K562 (cell line): ENCODE measurements at regions not wholly inside any gene's neighbourhood (a gene's known extent, or its start where the extent isn't known, plus 50 kb on each side); places are given as distances from the start of the nearest gene placed in this dataset.
A peak's percentile ranks its signal among the peaks of the same experiment; 100 is the strongest.

Source experiments
- ARID1B ChIP-seq: fragments of 450-650 bp; IDR thresholded peaks from 2 replicates; pipeline ENCODE4 v1.6.1; 2016; ENCODE audit warnings: antibody characterized with exemption, mild to moderate bottlenecking, inconsistent platforms
- HSF4 ChIP-seq: fragments of 250-450 bp; sonication (Bioruptor Pico); IDR thresholded peaks from 2 replicates; pipeline ENCODE4 v2.1.2; 2022; ENCODE audit warnings: mild to moderate bottlenecking, moderate library complexity, borderline replicate concordance
- NONO ChIP-seq, 2 experiments: fragments of 200-400 bp in 1 of 2; fragments of 450-650 bp in 1 of 2; formaldehyde crosslinking in 1 of 2; IDR thresholded peaks; 2 replicates each; pipeline ENCODE4 v1.6.1; 2017; ENCODE audit warnings: low read depth in 2 of 2, mild to moderate bottlenecking in 2 of 2, moderate library complexity in 2 of 2, low read length in 1 of 2
- RBFOX2 ChIP-seq: fragments of 200-400 bp; formaldehyde crosslinking; IDR thresholded peaks from 2 replicates; pipeline ENCODE4 v1.6.1; 2017; ENCODE audit warnings: low read depth, mild to moderate bottlenecking, low read length, moderate library complexity
- SMAD3 ChIP-seq: fragments of 450-650 bp; formaldehyde crosslinking; conservative IDR thresholded peaks from 2 replicates; pipeline ENCODE4 v1.4.0; 2020; ENCODE audit warnings: mild to moderate bottlenecking
- THRAP3 ChIP-seq: fragments of 450-650 bp; IDR thresholded peaks from 2 replicates; pipeline ENCODE4 v1.6.1; 2016; ENCODE audit warnings: mild to moderate bottlenecking, inconsistent platforms, borderline replicate concordance
- TRIM25 ChIP-seq: fragments of 450-650 bp; IDR thresholded peaks from 2 replicates; pipeline ENCODE4 v1.7.0; 2016; ENCODE audit warnings: borderline replicate concordance
- XRCC4 ChIP-seq: IDR thresholded peaks from one replicate; pipeline ENCODE4 v1.6.1; 2011; ENCODE audit not compliant: insufficient read depth, insufficient read length; ENCODE audit errors: extremely low read depth
- ZBTB1 ChIP-seq: sonication (generic); formaldehyde crosslinking; IDR thresholded peaks from 2 replicates; pipeline ENCODE4 v1.8.1; 2023; ENCODE audit warnings: missing genetic modification reagents, low read depth, mild to moderate bottlenecking, borderline replicate concordance
- ZMIZ1 ChIP-seq, 2 experiments: fragments of 150-350 bp in 1 of 2; IDR thresholded peaks; 2 replicates each; pipeline ENCODE4 v1.6.1; 2012 to 2016; ENCODE audit warnings: low read depth in 2 of 2, low read length in 2 of 2, mild to moderate bottlenecking in 1 of 2, moderate library complexity in 1 of 2
- ZNF212 ChIP-seq: fragments of 450-650 bp; formaldehyde crosslinking; IDR thresholded peaks from 2 replicates; pipeline ENCODE4 v1.4.0; 2020; ENCODE audit warnings: mild to moderate bottlenecking
- ZNF384 ChIP-seq: IDR thresholded peaks from 2 replicates; pipeline ENCODE4 v1.6.1; 2012; ENCODE audit warnings: low read depth, low read length, improper control_type of control experiment
- ZNF778 ChIP-seq: fragments of 450-650 bp; formaldehyde crosslinking; IDR thresholded peaks from 2 replicates; pipeline ENCODE4 v1.4.0; 2020; ENCODE audit warnings: mild to moderate bottlenecking, moderate library complexity
- TF ChIP-seq, protein P1 (sequence below): IDR thresholded peaks from 3 replicates; pipeline ENCODE4 v1.6.1; 2011; ENCODE audit warnings: borderline replicate concordance, mild to moderate bottlenecking, moderate library complexity; ENCODE audit not compliant: insufficient read length; ENCODE audit errors: extremely low read depth

- peak in 1 of 2 experiments; percentile 66; a peak in 2 of 4 replicates for TF ChIP-seq NONO (IDR thresholded peaks at IDR 0.05; ENCODE audit: low read depth in 2 of 2, low read length in 1 of 2)
- TF ChIP-seq ZBTB1 (CRISPR knock-in tag) = no peak
- TF ChIP-seq SMAD3 (CRISPR knock-in tag) = peak; percentile 88
- no peak for TF ChIP-seq XRCC4
- TF ChIP-seq RBFOX2 = no peak; the same call in 1 of the 2 replicates
- TF ChIP-seq ZMIZ1 (IDR thresholded peaks at IDR 0.05; ENCODE audit: low read depth in 2 of 2, low read length in 2 of 2) = peak in 1 of 2 experiments; percentile 98; a peak in 2 of 4 replicates
- TF ChIP-seq, protein P1, sequence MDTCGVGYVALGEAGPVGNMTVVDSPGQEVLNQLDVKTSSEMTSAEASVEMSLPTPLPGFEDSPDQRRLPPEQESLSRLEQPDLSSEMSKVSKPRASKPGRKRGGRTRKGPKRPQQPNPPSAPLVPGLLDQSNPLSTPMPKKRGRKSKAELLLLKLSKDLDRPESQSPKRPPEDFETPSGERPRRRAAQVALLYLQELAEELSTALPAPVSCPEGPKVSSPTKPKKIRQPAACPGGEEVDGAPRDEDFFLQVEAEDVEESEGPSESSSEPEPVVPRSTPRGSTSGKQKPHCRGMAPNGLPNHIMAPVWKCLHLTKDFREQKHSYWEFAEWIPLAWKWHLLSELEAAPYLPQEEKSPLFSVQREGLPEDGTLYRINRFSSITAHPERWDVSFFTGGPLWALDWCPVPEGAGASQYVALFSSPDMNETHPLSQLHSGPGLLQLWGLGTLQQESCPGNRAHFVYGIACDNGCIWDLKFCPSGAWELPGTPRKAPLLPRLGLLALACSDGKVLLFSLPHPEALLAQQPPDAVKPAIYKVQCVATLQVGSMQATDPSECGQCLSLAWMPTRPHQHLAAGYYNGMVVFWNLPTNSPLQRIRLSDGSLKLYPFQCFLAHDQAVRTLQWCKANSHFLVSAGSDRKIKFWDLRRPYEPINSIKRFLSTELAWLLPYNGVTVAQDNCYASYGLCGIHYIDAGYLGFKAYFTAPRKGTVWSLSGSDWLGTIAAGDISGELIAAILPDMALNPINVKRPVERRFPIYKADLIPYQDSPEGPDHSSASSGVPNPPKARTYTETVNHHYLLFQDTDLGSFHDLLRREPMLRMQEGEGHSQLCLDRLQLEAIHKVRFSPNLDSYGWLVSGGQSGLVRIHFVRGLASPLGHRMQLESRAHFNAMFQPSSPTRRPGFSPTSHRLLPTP = no peak
- TF ChIP-seq THRAP3 = no peak
- no peak for TF ChIP-seq ZNF384
- no peak for TF ChIP-seq ZNF778 (CRISPR knock-in tag)
- TF ChIP-seq ZNF212 (CRISPR knock-in tag) = no peak
- no peak for TF ChIP-seq HSF4 (CRISPR knock-in tag)
- peak; percentile 99 for TF ChIP-seq ARID1B
- TF ChIP-seq TRIM25 = no peak
Measured at GRCh38 chr3:168157099-168157700, 61.5 kb upstream of the GOLIM4 start (continued).
